Body of pancreas (tissue), 4 donors: ENCODE measurements at regions not wholly inside any gene's neighbourhood (a gene's known extent, or its start where the extent isn't known, plus 50 kb on each side); places are given as distances from the start of the nearest gene placed in this dataset.

Experiments
- ATAC-seq: fragments of 150-250 bp; one replicate; pipeline ENCODE4 v1.9.1; 2016
- DNase-seq, 4 donors: peaks; one replicate each; pipeline ENCODE4 v3.0.0-alpha.2; 2019
- H3K27ac ChIP-seq, 4 donors: fragments of 200-600 bp; sonication (generic); 1 replicate in 3 of 4; 2 replicates in 1 of 4; pipeline versions ENCODE4 v1.5.1 to v1.6.1; 2016 to 2019; ENCODE audit warnings: mild to moderate bottlenecking in 1 of 4, mixed read lengths in 1 of 4, moderate library complexity in 1 of 4
- H3K27me3 ChIP-seq, 2 donors: fragments of 200-600 bp; sonication (generic); one replicate each; pipeline ENCODE4 v1.6.0; 2016; ENCODE audit warnings: mild to moderate bottlenecking in 1 of 2
- H3K36me3 ChIP-seq, 2 donors: fragments of 200-600 bp; sonication (generic); replicated peaks in 1 of 2; 2 replicates each; pipeline ENCODE4 v1.5.1; 2016; ENCODE audit warnings: low read depth in 2 of 2; ENCODE audit not compliant: insufficient read depth in 1 of 2
- H3K4me1 ChIP-seq: fragments of 200-600 bp; sonication (generic); one replicate; pipeline ENCODE4 v1.6.0; 2016
- H3K4me3 ChIP-seq, 2 donors: fragments of 200-600 bp; sonication (generic); 1 replicate in 1 of 2; 2 replicates in 1 of 2; pipeline ENCODE4 v1.5.1; 2016 to 2019
- H3K9me3 ChIP-seq, 3 donors: fragments of 200-600 bp; sonication (generic); 1 replicate in 2 of 3; 2 replicates in 1 of 3; pipeline ENCODE4 v1.5.1; 2016
- POLR2A ChIP-seq, 3 donors: fragments of 450-650 bp; IDR thresholded peaks; one replicate each; pipeline ENCODE4 v1.6.1; 2016; ENCODE audit warnings: antibody characterized with exemption in 3 of 3, mild to moderate bottlenecking in 2 of 3
- WGBS, 2 donors: methylation state at CpG; one replicate each; pipeline ENCODE4 v1.1.5; 2017; 5-methylcytosine and 5-hydroxymethylcytosine counted together
- intact Hi-C: fragments of 100-400 bp; cut with DNase I; formaldehyde crosslinking; loops from one replicate; pipeline ENCODE4 v1.15.1; 2023
- TF ChIP-seq, protein P1 (sequence below), 7 experiments: fragments of 450-650 bp in 4 of 7; fragments of 200-600 bp in 3 of 7; sonication (generic) in 3 of 7; IDR thresholded peaks; one replicate each; pipeline ENCODE4 v1.5.1; 2016 to 2019; ENCODE audit warnings: antibody characterized with exemption in 7 of 7

DNA sequence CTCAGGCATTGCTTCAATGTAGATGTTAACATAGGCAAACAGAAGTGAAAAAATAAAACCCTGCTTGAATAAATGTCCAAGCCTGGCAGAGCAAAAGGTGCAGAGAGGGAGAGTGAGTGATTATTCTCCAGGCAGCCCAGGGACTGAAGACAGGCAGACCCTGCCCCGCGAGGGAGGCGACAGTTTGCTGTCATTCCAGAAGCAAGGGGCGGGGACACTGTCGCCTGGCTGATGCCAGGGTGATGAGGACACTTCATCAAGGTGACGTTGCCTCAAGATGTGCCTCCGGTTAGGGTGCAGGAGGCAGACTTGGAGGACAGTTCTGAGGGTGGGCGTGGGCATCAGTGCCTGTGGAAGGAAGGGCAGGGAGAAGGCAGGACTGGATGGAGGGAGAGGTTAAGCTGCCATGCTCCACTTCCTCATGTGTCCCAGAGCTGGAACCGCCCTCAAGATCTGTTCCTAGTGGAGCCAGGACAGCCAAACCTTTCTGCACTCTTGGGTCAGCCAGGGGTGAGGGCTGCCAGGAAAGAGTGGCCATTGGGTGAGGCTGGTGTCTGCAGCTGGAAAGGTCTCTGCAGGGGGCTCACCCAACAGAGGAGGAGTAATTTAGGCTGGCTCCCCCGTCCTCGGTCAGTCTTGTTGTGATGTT is 560.5 kb upstream of the MKI67 start:
- intact Hi-C loops: no loop called here
- TF ChIP-seq POLR2A (IDR thresholded peaks at IDR 0.05): no peak
- TF ChIP-seq, protein P1, sequence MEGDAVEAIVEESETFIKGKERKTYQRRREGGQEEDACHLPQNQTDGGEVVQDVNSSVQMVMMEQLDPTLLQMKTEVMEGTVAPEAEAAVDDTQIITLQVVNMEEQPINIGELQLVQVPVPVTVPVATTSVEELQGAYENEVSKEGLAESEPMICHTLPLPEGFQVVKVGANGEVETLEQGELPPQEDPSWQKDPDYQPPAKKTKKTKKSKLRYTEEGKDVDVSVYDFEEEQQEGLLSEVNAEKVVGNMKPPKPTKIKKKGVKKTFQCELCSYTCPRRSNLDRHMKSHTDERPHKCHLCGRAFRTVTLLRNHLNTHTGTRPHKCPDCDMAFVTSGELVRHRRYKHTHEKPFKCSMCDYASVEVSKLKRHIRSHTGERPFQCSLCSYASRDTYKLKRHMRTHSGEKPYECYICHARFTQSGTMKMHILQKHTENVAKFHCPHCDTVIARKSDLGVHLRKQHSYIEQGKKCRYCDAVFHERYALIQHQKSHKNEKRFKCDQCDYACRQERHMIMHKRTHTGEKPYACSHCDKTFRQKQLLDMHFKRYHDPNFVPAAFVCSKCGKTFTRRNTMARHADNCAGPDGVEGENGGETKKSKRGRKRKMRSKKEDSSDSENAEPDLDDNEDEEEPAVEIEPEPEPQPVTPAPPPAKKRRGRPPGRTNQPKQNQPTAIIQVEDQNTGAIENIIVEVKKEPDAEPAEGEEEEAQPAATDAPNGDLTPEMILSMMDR (IDR thresholded peaks at IDR 0.05): no peak
- ATAC-seq (no peak), DNase-seq (no peak)
- Histone ChIP-seq H3K36me3 (no peaks in the 10 kb centered on the region), H3K9me3 (no peaks in the 10 kb centered on the region), H3K4me3 (no peak overlapping the region), H3K27ac (no peak overlapping the region), H3K4me1 (no peaks in the 10 kb centered on the region), H3K27me3 (no peaks in the 10 kb centered on the region)
- 65 to 72% methylated on average over 11 of the region's 11 CpGs for WGBS, 2 donors

DNA sequence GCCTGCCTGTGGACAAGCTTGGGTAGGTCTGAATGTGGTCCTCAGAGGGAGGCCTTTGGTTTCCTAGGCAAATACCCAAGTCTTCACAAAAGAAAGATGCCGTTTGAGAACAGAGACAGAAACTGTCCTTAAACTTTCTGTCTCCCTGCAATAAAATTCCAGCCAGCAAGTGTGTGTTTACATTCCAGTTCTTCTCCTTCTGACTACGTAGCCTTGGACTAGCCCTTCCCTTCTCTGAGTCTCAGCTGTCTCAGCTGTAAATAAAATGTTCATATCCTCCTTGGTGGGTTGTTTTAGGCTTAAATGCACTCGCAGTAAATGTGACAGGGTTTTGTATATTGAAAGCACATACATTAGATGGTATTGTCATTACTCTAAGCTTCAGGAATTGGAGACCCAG is 561.2 kb upstream of the MKI67 start:
- no peak for DNase-seq

DNA sequence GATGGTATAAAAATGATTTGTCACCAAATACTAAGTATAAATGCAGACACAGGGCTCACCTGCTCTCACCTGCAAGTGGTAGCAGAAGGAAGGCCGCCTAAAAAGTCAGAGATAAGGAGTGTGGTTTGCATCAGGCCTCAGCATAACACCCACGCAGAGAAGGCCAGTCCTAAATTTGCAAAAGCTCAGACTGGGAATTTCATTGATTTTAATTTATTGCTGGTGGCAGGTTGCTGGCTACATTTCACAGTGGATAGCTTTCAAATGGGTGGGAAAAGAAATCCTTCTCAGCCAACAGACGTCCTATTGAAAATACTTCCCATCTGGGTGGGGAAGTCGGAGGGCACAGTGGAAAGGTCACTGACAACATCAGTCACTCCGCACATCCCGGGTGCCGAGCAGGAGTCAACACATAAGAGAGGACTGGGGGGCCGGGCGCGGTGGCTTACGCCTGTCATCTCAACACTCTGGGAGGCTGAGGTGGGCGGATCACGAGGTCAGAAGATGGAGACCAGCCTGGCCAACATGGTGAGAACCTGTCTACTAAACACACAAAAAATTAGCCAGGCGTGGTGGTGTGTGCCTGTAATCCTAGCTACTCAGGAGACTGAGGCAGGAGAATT is 561.8 kb upstream of the MKI67 start:
- ATAC-seq: no peak
- Histone ChIP-seq H3K4me1 (no peaks in the 10 kb centered on the region), H3K27me3 (no peaks in the 10 kb centered on the region), H3K4me3 (no peak overlapping the region), H3K27ac (no peak overlapping the region), H3K36me3 (no peaks in the 10 kb centered on the region), H3K9me3 (no peaks in the 10 kb centered on the region)
- TF ChIP-seq, protein P1 (IDR thresholded peaks at IDR 0.05): no peak
- no peak for TF ChIP-seq POLR2A (IDR thresholded peaks at IDR 0.05)
- 73% methylated on average over 14 of the region's 14 CpGs for WGBS, 2 donors
- intact Hi-C loops: no loop called here
- DNase-seq: no peak

More for the DNA sequence above, 561.2 kb upstream of the MKI67 start:
- no peak overlapping the region for H3K27ac ChIP-seq
- TF ChIP-seq, protein P1 (IDR thresholded peaks at IDR 0.05): no peak
- no peak for TF ChIP-seq POLR2A (IDR thresholded peaks at IDR 0.05)
- no peaks in the 10 kb centered on the region for H3K9me3 ChIP-seq
- ATAC-seq: no peak
- WGBS, 2 donors: 42 to 65% methylated on average over 3 of the region's 3 CpGs
- no peak overlapping the region for H3K4me3 ChIP-seq
- intact Hi-C loops: no loop called here
- H3K27me3 ChIP-seq: no peaks in the 10 kb centered on the region
- H3K4me1 ChIP-seq: no peaks in the 10 kb centered on the region
- no peaks in the 10 kb centered on the region for H3K36me3 ChIP-seq

DNA sequence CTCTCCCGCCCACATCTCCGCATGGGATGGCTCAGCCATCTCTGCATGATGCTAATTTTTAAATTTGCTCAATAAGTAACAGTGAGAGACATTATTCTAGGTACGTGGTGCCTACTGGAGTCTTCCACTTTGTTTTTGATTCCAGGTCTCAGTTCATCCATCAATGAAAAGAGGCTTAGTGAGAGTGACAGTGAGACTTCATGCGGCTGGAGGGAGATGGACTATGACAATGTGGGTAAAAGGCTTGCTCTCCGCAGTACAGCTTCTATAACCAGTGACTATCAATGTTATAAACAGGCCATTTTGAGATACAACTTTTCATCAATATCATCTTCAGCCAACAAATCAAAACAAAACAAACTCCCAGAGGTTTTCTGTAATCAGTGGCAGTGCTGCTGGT is 563.4 kb upstream of the MKI67 start:
- Histone ChIP-seq H3K27ac (no peak overlapping the region), H3K27me3 (no peaks in the 10 kb centered on the region), H3K4me3 (no peak overlapping the region), H3K9me3 (no peaks in the 10 kb centered on the region), H3K4me1 (no peaks in the 10 kb centered on the region), H3K36me3 (no peaks in the 10 kb centered on the region)
- ATAC-seq (no peak), DNase-seq (no peak)
- intact Hi-C loops: no loop called here
- TF ChIP-seq, protein P1 (IDR thresholded peaks at IDR 0.05): no peak
- no peak for TF ChIP-seq POLR2A (IDR thresholded peaks at IDR 0.05)
- WGBS, 2 donors: 79 to 87% methylated on average over 5 of the region's 5 CpGs
